HG03135 (cell line): ENCODE measurements at regions not wholly inside any gene's neighbourhood (a gene's known extent, or its start where the extent isn't known, plus 50 kb on each side); places are given as distances from the start of the nearest gene placed in this dataset.

Experiments used
- ATAC-seq: cut with Tn5 transposase; IDR thresholded peaks from one replicate; pipeline ENCODE4 v1.9.1; 2021; ENCODE audit warnings: mild to moderate bottlenecking, moderate library complexity; ENCODE audit not compliant: unreplicated experiment

- ATAC-seq: no peak
Observed at GRCh38 chr9:79945495-79945894, 373.7 kb downstream of the TLE4 start.

DNA sequence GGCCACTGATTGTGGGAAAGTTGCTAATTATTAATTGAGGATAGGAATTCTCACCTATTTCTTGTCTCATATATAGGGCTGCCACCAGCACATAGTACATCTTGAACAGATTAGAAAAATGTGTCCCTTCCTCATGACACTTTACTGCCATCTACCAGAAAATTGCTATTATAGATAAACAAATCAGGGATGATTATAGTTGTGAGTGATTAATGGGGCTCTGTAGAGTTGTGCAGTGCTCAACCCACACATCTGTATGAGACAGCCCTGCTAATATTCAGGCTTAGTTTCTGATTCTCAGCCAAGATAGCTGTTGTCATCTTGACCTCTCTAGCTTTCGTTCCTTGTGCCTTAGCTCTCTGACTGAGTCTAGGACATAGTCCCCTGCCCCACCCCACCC is 373.3 kb downstream of the TLE4 start:
- no peak for ATAC-seq

- no peak for ATAC-seq
Observed at GRCh38 chr9:79940919-79941318, 369.2 kb downstream of the TLE4 start.

DNA sequence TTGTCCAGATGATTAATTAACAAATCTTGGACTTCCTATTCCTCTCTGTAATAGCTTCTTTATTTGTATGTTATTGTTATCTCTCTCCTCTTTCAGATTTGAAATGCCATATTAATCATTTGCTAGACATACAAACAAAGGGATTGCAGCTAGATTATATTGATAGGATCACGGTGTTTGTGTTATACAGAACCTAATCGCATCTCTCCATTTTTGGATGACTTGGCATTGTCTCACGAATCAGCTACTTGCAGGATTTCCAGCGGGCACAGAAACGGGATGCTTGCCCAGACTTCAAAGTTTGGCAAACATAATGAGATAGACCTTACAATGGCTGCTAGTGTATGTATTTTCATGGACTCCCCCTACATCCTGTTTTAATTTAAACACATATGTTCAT is 368.1 kb downstream of the TLE4 start:
- ATAC-seq: no peak

- no peak for ATAC-seq
Observed at GRCh38 chr9:79936336-79936735, 364.6 kb downstream of the TLE4 start.

DNA sequence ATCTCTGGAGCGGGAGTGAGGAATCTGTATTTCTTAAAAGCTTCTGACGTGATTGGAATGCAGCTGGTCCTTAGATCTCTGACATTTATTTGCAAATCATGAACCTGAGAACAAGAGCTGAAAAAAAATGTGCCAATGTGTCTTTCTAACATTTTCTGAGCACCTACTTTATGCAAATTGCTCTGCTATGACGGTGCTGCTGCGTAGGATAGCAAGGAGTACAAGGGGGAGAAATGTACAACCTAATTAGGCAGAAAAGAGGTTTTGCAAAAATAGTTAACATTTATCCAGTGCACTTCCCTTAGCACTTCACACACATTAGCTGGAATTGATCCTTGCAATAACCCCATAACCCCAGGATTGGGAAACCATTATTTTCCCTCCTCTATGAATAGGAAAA is 357.5 kb downstream of the TLE4 start:
- ATAC-seq: no peak

DNA sequence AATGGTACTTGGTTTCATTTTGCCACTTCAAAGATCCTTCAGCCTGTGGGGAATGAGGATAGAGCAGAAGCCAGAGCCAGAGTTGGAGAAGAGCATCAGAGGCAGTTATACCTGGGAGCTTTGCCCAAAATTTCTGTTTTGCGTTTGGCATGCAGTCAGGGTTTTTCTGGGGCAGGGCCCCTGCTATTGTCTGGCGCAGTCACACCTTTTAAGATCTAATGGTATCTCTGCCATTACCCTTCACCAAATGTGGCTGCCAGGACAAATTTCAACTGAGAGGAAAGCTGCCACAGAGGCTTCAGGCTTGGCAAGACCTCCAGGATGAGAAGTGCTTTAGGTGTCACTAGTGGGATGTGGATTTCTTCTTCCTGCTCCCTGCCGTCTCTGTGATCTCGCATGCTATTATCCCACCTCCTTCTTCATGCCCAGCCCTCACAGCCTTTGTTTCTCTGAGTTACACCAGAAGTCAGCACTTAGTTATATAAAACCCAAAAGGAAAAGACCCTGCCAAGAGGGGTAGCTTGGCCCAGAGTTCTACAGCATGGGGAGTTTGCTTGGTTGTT is 357.0 kb downstream of the TLE4 start:
- ATAC-seq: no peak

- no peak for ATAC-seq
Observed at GRCh38 chr9:79925326-79925725, 353.6 kb downstream of the TLE4 start.

DNA sequence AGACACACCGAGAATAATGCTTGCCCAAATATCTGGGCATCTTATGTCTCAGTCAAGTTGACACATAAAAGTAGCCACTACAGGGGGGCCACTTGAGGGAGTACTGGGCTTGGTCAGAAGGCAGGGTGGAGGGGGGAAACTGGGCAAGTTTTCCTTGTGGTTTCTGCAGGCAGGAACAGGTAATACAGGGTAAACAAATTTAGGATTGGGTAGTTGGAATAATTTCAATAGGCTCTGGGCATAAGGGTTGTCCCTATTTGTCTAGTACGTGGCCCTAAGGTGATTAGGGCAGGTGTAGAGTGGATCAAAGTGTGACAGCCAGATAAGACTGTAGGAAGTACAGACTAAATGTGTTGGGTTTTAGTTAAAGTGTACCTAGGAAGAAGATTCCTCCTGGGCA is 353.1 kb downstream of the TLE4 start:
- ATAC-seq: no peak

GRCh38 chr9:79917421-79917820 is 345.7 kb downstream of the TLE4 start:
- ATAC-seq: no peak

DNA sequence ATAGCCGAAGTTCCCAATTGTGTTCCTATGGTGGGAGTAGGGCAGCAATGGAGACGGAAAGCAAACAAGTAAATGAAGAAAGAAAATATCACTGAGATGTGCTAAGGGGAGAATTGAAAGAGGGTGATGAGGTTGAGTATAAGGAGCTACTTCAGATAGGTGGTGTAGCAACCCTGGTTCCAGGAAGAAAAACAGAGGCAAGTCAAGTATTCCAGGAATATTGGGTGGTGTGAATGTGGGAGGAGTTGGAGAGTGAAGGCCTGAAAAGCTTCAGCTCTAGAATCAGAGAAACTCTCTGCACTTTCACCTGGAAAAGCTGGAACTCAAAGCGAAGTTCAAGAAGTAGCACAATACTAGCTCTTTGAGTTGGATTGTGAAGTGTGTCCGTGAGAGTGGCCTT is 342.1 kb downstream of the TLE4 start:
- ATAC-seq: no peak

- ATAC-seq: no peak
Observed at GRCh38 chr9:79912318-79913070, 340.7 kb downstream of the TLE4 start.

DNA sequence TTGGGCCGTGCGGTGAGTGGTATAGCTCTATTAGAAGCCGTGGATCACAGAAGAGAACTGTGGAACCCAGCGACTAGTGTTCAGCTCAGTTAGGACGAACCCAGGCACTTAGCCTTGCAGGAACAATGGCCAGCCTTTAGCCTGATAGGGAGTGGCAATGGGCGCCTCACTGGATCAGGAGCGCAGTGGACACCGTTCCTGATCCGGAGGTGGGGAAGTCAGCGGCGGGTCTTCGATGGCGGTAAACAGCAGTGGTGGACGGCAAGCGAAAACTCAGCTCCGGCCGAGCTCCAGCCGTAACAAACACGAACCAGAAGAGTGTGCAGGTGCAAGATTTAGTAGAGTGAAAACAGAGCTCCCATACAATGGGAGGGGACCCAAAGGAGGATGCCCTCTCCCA is 340.0 kb downstream of the TLE4 start:
- ATAC-seq: no peak

DNA sequence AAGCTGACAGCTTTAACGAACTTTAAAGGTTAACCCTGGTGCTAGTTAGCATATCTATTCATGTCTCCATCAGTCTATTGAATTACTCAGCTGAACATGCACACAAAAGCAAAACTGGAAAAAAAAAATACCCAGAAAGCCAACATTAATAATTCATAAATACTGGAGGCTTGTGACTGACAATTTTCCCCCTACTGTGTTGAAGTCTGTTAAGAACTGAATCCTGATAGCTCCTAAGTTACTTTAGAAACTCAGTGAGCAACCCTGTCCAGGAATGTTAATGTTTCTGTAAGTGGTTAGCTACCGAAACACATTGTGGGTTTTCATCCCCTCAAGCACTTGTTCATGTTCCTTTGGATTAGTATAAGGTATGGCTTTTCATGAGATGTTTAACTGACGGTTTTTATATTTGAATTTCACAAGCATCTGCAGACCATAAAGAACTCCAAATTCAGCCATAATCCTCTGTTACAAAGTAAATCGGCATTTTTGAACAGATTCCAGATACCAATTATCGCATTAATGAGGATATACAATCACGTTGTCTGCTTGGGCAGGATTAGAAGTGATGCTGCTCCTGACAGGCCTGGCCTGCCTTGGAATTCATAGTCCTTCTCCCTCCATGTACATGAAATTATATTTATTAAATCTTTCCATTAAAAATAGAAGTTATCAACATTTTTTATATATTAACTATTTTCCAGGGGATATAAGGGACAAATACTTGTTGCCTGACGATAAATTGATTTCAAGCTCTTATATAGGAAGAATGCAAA is 331.2 kb downstream of the TLE4 start:
- ATAC-seq: no peak

DNA sequence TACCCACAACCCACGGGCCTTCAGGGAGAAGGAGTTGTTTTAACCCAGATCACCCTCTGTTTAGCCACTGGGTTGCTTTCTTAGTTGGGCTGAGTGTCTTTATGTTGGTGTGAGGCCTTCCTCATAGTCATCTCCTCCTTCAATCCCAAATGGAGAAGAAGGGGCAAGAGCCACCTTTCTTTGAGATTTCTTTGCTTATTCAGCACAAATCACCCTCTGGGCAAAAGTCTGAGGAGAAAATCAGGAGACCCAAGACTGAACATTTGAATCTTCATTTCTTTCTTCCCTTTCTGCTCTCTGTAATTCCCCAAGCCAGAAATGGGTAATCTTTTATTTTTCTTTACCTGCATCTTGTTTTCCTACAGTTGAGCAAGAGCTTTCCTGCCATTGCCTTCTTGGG is 329.0 kb downstream of the TLE4 start:
- no peak for ATAC-seq

DNA sequence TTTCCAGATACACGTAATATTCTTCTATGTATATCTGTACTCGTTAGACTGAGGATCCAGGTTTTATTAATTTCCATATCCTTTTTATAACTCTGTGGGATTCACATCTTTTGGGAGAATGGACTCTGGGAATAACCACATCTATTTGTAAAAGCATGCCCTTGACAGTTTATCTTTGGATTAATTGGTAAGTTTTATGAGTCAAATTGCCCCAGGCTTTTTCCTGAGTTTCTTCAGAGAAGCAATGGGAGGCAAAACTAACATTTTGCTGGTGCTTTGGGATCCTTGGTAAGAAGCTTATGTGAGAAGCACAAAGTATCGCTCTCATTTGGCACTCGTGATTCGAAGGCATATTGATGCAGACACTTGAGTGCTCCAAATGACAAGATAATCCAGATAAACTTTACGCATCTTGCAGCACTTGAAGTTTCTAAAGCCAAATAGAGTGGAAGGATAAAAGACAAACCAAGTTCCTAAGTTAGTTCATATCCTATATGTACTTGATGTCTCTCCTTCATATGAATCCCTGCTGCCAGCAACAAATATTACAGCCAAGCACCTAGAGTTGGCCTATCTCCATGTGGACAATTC is 324.7 kb downstream of the TLE4 start:
- no peak for ATAC-seq

DNA sequence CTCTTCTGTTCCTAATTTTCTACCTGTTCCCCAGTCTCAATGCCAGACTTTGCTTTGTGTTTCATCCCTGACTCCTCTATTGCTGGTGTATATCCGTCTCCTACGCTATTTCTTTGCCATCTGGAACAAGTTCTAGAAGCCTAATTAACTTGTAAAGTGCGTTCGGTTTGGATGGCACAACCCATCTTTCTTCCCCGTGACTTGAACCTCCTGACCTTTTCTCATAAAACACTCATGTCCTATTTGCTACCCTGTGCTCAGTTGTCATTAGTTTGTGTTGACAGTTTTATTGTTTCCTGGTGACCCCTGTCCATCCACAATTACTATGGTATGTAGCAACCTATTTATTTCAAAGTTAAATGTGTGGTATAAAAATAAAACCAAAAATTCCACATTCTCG is 323.5 kb downstream of the TLE4 start:
- ATAC-seq: no peak

DNA sequence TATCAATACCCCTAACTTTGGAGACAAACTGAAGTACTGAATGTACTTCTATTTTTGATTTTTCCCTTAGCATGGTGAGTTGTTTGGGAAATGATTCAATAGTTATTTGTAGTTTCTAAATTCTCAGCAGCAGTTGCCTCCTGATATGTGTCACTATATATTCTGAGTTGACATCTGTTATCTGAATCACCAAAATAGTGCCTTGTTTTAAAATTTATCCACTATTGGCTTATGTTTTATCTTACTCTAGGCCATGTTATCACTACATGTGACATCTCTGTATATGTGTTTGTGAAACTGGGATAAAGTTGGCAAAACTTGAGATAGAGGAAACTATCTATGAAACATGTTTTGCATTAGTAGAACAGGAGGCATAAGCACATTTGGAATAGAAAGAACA is 317.6 kb downstream of the TLE4 start:
- ATAC-seq: no peak

DNA sequence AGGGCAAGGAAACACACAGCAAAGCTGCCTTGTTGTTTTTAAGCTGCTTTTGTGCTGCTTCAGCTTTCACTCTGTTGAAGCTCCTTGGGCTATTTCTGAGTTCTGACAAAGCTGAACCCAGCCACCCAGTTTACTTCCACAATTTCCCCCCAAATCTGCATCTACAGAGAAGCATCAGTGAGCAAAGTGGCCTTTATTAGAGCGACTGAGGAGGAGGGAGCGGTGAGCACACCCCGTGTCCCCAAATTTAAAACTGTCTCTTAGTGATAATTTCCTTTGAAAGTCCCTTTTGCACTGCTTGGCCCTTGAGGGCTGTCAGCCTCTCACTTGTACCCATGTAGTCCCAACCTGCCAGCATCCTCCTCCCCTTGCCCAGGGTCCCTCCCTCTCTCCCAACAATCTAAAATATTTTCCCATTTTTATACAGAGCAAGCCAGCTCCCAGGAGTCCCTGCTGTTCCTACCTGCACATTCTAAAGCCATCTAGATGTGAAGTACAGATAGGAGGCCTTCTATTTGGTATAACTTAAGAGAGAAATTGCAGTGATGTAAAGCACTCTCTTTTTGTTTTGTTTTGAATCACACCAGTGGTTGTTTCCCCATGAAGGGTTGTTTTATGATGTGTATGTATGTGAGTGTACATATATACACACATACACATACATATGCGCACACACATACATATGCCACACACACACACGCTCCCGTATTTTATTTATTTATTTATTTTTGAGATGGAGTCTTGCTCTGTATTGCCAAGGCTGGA is 313.5 kb downstream of the TLE4 start:
- no peak for ATAC-seq

- ATAC-seq: no peak
Observed at GRCh38 chr9:79884546-79884945, 312.8 kb downstream of the TLE4 start.

GRCh38 chr9:79883073-79883645 is 311.4 kb downstream of the TLE4 start:
- no peak for ATAC-seq
